Hepatocyte (in vitro differentiated cells): ENCODE measurements at regions not wholly inside any gene's neighbourhood (a gene's known extent, or its start where the extent isn't known, plus 50 kb on each side); places are given as distances from the start of the nearest gene placed in this dataset.

ENCODE experiments used
- DNase-seq: peaks from one replicate; pipeline ENCODE4 v3.0.0-alpha.2; 2016; ENCODE audit warnings: low spot score
- H2AFZ ChIP-seq: fragments of 200-600 bp; sonication (generic); 2 replicates; pipeline ENCODE4 v1.6.0; 2016; ENCODE audit warnings: antibody characterized with exemption, mild to moderate bottlenecking
- H3K27ac ChIP-seq: fragments of 200-600 bp; sonication (generic); 2 replicates; pipeline ENCODE4 v1.5.1; 2016; ENCODE audit warnings: mild to moderate bottlenecking
- H3K27me3 ChIP-seq: fragments of 200-600 bp; sonication (generic); 2 replicates; pipeline ENCODE4 v1.6.1; 2016
- H3K36me3 ChIP-seq: fragments of 200-600 bp; sonication (generic); replicated peaks from 2 replicates; pipeline ENCODE4 v1.5.1; 2016; ENCODE audit warnings: low read depth; ENCODE audit not compliant: insufficient read depth
- H3K4me1 ChIP-seq: fragments of 200-600 bp; sonication (generic); 2 replicates; pipeline ENCODE4 v1.5.1; 2016; ENCODE audit warnings: mild to moderate bottlenecking, moderate library complexity; ENCODE audit not compliant: insufficient read depth
- H3K4me2 ChIP-seq: fragments of 200-600 bp; sonication (generic); 2 replicates; pipeline ENCODE4 v1.6.0; 2016
- H3K4me3 ChIP-seq: fragments of 200-600 bp; sonication (generic); 2 replicates; pipeline ENCODE4 v1.5.1; 2016; ENCODE audit warnings: mild to moderate bottlenecking
- H3K79me2 ChIP-seq: fragments of 200-600 bp; sonication (generic); 2 replicates; pipeline ENCODE4 v1.6.0; 2017; ENCODE audit warnings: mild to moderate bottlenecking
- H3K9me2 ChIP-seq: fragments of 200-600 bp; sonication (generic); replicated peaks from 2 replicates; pipeline ENCODE4 v1.6.0; 2017; ENCODE audit warnings: mild to moderate bottlenecking; ENCODE audit not compliant: insufficient read depth
- H3K9me3 ChIP-seq: fragments of 200-600 bp; sonication (generic); 2 replicates; pipeline ENCODE4 v1.5.1; 2016; ENCODE audit warnings: low read depth, mild to moderate bottlenecking
- H4K20me1 ChIP-seq: fragments of 200-600 bp; sonication (generic); 2 replicates; pipeline ENCODE4 v1.6.0; 2016; ENCODE audit warnings: mild to moderate bottlenecking; ENCODE audit not compliant: insufficient read depth, poor library complexity, severe bottlenecking
- EZH2 ChIP-seq: fragments of 200-600 bp; sonication (generic); IDR thresholded peaks from 2 replicates; pipeline ENCODE4 v1.6.1; 2016; ENCODE audit warnings: antibody characterized with exemption, mild to moderate bottlenecking, borderline replicate concordance
- EZH2phosphoT487 ChIP-seq: fragments of 200-600 bp; sonication (generic); IDR thresholded peaks from one replicate; pipeline ENCODE4 v1.6.1; 2018; ENCODE audit warnings: antibody characterized with exemption, mild to moderate bottlenecking, low read depth, moderate library complexity; ENCODE audit not compliant: unreplicated experiment, severe bottlenecking
- WGBS: methylation state at CpG from one replicate; pipeline ENCODE4 v1.1.6; 2016; ENCODE audit warnings: low lambda C conversion rate; ENCODE audit errors: missing lambda C conversion rate; 5-methylcytosine and 5-hydroxymethylcytosine counted together
- TF ChIP-seq, protein P1 (sequence below): fragments of 200-600 bp; sonication (generic); IDR thresholded peaks from 2 replicates; pipeline ENCODE4 v1.5.1; 2016; ENCODE audit warnings: antibody characterized with exemption, mild to moderate bottlenecking; ENCODE audit not compliant: poor library complexity

DNA sequence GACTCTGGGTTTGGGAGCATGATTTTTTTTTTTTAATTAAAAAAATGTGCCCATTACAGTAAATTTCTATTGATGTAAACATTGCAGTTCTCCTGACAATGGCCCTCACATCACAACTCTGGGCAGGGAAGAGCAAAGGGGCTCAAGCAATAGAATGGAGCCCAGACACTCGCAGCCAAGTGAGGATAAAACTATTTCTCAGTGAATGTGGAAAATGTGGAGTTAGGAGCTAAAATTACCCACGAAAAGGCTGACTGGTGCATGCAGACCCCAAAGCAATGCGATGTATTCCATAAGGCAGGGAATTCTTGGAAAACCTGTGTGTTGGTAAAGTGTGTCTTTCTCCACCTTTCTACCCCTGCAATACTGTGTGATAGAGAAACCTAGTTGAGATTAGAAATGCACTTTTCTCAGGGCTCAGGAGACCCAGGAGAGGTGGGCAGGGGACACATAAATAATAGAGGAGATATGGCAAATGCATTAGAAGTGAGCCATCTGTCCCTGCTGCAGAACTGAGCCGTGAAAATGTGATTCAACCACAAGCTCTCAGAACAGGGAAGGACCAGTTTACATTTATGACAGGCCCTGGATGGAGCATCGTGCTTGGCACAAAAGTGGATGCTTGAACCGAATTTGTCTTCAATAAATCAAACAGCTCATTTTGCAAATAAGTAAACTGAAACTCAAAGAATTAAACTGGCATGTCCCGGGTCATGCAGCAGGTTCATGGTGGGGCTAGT is 100.1 kb downstream of the MYCN start:
- Histone ChIP-seq H3K79me2 (no peaks in the 10 kb centered on the region), H4K20me1 (no peaks in the 10 kb centered on the region), H3K4me2 (no peak overlapping the region), H3K27ac (no peak overlapping the region), H3K9me2 (no peaks in the 10 kb centered on the region), H2AFZ (no peak overlapping the region), H3K4me3 (no peak overlapping the region), H3K9me3 (no peaks in the 10 kb centered on the region), H3K4me1 (peaks cover 6% of the 10 kb centered on the region), H3K27me3 (no peaks in the 10 kb centered on the region), H3K36me3 (no peaks in the 10 kb centered on the region)
- WGBS = 76% methylated on average over 7 of the region's 7 CpGs
- TF ChIP-seq, protein P1, sequence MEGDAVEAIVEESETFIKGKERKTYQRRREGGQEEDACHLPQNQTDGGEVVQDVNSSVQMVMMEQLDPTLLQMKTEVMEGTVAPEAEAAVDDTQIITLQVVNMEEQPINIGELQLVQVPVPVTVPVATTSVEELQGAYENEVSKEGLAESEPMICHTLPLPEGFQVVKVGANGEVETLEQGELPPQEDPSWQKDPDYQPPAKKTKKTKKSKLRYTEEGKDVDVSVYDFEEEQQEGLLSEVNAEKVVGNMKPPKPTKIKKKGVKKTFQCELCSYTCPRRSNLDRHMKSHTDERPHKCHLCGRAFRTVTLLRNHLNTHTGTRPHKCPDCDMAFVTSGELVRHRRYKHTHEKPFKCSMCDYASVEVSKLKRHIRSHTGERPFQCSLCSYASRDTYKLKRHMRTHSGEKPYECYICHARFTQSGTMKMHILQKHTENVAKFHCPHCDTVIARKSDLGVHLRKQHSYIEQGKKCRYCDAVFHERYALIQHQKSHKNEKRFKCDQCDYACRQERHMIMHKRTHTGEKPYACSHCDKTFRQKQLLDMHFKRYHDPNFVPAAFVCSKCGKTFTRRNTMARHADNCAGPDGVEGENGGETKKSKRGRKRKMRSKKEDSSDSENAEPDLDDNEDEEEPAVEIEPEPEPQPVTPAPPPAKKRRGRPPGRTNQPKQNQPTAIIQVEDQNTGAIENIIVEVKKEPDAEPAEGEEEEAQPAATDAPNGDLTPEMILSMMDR = no peak
- TF ChIP-seq EZH2phosphoT487 (no peak), EZH2 (no peak)
- no peak for DNase-seq

DNA sequence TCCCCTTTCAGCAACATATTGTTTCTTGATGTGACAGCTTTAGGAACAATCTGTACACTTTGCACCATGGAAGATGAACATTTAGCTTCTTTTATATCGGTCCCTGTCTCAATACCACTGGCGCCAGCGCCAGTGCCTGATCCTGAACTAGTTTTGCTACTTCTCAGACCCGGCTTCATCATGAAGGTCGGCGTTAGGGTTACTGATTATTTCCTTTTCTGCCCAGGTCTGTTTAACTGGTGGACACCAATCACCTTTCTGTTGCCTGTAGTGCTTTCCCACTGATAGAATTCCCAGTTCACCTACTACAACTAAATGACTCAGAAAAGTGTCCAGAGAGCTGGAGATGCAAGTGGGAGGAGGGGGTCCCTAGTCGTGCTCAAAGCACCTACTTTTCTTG is 99.5 kb downstream of the MYCN start:
- H3K79me2 ChIP-seq = no peaks in the 10 kb centered on the region
- no peak for DNase-seq
- H4K20me1 ChIP-seq = no peaks in the 10 kb centered on the region
- TF ChIP-seq, protein P1 = no peak
- TF ChIP-seq EZH2phosphoT487 (no peak), EZH2 (no peak)
- H3K4me1 ChIP-seq = peaks cover 6% of the 10 kb centered on the region
- no peak overlapping the region for H3K4me2 ChIP-seq
- no peak overlapping the region for H3K4me3 ChIP-seq
- 78% methylated on average over 7 of the region's 7 CpGs for WGBS
- no peak overlapping the region for H3K27ac ChIP-seq
- no peaks in the 10 kb centered on the region for H3K27me3 ChIP-seq
- H3K36me3 ChIP-seq = no peaks in the 10 kb centered on the region
- no peak overlapping the region for H2AFZ ChIP-seq
- H3K9me3 ChIP-seq = no peaks in the 10 kb centered on the region
- no peaks in the 10 kb centered on the region for H3K9me2 ChIP-seq

DNA sequence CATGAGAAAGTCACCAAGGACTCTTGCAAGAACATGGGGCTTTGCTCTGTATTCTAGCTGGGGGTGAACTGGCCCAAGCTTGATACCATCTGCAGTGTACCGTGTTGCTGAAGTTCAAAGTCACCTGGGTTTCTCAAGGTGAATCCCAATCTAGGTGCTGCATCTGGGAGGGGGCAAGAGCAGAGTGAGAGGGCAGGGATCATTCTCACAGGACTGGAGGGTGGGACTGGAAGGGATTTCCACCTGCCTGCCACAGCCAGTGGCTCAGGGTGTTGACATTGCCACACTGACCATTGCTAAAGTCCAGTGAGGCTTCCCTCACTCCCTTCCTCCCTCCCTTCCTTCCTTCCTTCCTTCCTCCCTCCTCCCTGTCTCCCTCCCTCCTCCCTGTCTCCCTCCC is 98.7 kb downstream of the MYCN start:
- 50% methylated on average over 1 of the region's 1 CpG for WGBS
- Histone ChIP-seq H3K4me2 (no peak overlapping the region), H3K9me3 (no peaks in the 10 kb centered on the region), H2AFZ (no peak overlapping the region), H3K4me1 (peaks cover 6% of the 10 kb centered on the region), H3K27me3 (no peaks in the 10 kb centered on the region), H3K4me3 (no peak overlapping the region), H4K20me1 (no peaks in the 10 kb centered on the region), H3K27ac (no peak overlapping the region), H3K79me2 (no peaks in the 10 kb centered on the region), H3K9me2 (no peaks in the 10 kb centered on the region), H3K36me3 (no peaks in the 10 kb centered on the region)
- TF ChIP-seq EZH2 (no peak), EZH2phosphoT487 (no peak)
- TF ChIP-seq, protein P1 = no peak
- DNase-seq = no peak
